ENCODE measurements at regions not wholly inside any gene's neighbourhood (a gene's known extent, or its start where the extent isn't known, plus 50 kb on each side); places are given as distances from the start of the nearest gene placed in this dataset.

DNA sequence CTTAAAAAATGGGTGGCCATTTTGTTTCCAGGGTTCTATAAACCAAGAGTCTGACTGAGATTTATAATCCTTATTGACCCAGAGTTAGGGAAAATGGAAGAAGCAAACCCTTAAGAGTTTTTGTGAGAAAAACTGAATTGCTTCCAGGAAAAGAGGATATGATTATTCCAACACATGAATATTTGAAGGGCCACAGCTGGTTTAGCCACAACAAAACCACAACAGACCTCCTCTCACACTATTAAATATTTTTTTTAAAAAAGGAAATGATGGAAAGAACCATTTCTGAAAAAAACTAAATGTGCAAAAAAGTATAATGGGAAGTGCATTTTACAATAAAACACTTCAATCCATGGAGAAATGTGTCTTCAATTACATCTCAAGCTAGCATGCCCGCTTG lies 182.7 kb downstream of the ETAA1 start:
- no peak for TF ChIP-seq EZH2 (IDR thresholded peaks at IDR 0.05; ENCODE audit: low read depth, unreplicated experiment)
- TF ChIP-seq, protein P1, sequence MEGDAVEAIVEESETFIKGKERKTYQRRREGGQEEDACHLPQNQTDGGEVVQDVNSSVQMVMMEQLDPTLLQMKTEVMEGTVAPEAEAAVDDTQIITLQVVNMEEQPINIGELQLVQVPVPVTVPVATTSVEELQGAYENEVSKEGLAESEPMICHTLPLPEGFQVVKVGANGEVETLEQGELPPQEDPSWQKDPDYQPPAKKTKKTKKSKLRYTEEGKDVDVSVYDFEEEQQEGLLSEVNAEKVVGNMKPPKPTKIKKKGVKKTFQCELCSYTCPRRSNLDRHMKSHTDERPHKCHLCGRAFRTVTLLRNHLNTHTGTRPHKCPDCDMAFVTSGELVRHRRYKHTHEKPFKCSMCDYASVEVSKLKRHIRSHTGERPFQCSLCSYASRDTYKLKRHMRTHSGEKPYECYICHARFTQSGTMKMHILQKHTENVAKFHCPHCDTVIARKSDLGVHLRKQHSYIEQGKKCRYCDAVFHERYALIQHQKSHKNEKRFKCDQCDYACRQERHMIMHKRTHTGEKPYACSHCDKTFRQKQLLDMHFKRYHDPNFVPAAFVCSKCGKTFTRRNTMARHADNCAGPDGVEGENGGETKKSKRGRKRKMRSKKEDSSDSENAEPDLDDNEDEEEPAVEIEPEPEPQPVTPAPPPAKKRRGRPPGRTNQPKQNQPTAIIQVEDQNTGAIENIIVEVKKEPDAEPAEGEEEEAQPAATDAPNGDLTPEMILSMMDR (conservative IDR thresholded peaks at IDR 0.05; ENCODE audit: low read depth in 2 of 2), result no peak
- no peak for TF ChIP-seq CREB1 (CRISPR knock-in tag; IDR thresholded peaks at IDR 0.05; ENCODE audit: low read depth)
- no peak for TF ChIP-seq EZH2phosphoT487 (IDR thresholded peaks at IDR 0.05; ENCODE audit: unreplicated experiment)
- no peak for TF ChIP-seq JUNB (IDR thresholded peaks at IDR 0.05; ENCODE audit: unreplicated experiment)
- TF ChIP-seq POLR2AphosphoS5 (IDR thresholded peaks at IDR 0.05; ENCODE audit: low read depth), result no peak
- no peak for TF ChIP-seq ZNF114 (CRISPR knock-in tag; IDR thresholded peaks at IDR 0.05)
- TF ChIP-seq, protein P2, sequence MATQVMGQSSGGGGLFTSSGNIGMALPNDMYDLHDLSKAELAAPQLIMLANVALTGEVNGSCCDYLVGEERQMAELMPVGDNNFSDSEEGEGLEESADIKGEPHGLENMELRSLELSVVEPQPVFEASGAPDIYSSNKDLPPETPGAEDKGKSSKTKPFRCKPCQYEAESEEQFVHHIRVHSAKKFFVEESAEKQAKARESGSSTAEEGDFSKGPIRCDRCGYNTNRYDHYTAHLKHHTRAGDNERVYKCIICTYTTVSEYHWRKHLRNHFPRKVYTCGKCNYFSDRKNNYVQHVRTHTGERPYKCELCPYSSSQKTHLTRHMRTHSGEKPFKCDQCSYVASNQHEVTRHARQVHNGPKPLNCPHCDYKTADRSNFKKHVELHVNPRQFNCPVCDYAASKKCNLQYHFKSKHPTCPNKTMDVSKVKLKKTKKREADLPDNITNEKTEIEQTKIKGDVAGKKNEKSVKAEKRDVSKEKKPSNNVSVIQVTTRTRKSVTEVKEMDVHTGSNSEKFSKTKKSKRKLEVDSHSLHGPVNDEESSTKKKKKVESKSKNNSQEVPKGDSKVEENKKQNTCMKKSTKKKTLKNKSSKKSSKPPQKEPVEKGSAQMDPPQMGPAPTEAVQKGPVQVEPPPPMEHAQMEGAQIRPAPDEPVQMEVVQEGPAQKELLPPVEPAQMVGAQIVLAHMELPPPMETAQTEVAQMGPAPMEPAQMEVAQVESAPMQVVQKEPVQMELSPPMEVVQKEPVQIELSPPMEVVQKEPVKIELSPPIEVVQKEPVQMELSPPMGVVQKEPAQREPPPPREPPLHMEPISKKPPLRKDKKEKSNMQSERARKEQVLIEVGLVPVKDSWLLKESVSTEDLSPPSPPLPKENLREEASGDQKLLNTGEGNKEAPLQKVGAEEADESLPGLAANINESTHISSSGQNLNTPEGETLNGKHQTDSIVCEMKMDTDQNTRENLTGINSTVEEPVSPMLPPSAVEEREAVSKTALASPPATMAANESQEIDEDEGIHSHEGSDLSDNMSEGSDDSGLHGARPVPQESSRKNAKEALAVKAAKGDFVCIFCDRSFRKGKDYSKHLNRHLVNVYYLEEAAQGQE (IDR thresholded peaks at IDR 0.05; ENCODE audit: unreplicated experiment), result no peak
